ENCODE measurements at regions not wholly inside any gene's neighbourhood (a gene's known extent, or its start where the extent isn't known, plus 50 kb on each side); places are given as distances from the start of the nearest gene placed in this dataset.
A peak's percentile ranks its signal among the peaks of the same experiment; 100 is the strongest.
"Not testable (repeated sequence)": the region's sequence is repeated elsewhere in the genome, so short reads cannot be mapped to it uniquely, and the experiment has no call there.

- no peak for DNase-seq
Observed at GRCh38 chr4:141541851-141542250, 94.5 kb upstream of the IL15 start.

DNA sequence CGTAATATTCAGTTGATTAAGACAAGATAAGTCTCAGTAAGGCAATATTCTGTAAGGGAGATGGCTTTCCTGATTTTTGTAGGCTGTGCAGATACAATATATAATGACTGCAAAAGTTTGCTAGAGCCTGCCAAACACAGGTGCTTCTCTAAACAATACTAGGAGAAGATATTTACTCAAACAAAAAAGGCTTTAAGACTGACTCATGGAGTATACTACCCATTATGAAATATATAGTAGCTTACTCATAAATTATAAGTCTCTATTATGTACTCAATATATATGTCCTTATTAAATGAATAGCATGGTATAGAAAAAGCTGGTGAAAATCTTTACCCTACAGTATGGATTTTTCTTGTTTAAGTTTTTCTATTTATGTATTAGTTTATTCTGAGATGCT, 93.2 kb upstream of the IL15 start:
- no peak for DNase-seq

- DNase-seq: no peak
Observed at GRCh38 chr4:141543706-141544105, 92.7 kb upstream of the IL15 start.

DNA sequence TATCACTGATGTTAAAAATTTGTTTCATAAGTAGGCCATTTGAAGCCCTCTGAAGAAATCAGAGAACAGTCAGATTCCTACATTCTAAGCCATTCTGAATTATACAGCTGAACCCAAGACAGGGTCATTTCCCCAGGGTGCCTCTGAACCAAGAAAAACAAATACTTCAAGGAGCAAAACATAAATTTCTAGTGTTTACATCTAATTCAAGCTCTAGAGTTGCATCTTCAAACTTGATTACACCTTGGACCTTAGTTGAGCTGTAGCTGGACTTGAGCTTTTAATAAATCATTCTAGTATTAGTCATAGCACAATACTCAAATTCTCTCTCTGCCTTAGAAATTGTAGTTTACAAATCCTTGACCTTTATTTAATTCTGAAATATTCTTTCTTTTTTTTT, 87.6 kb upstream of the IL15 start:
- no peak for DNase-seq

DNA sequence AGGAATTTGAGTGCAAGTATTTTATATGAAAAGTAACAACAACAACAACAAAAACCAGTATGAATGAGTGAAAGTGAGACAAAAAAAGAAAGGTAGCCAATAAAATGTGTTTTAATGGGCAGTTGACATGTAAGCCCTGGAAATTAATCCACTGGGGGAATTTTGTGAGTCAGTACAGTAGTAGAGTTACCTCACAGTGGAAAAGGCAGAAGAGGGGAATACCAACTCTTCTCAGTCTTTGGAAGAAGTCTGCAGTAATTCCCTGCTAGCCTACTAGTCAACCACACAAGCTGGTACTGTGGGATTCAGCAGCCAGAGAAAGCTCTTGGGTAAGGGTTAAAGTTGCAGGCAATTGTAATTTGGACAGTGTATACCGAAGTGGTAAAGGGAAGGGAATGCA, 76.3 kb upstream of the IL15 start:
- DNase-seq: no peak

DNA sequence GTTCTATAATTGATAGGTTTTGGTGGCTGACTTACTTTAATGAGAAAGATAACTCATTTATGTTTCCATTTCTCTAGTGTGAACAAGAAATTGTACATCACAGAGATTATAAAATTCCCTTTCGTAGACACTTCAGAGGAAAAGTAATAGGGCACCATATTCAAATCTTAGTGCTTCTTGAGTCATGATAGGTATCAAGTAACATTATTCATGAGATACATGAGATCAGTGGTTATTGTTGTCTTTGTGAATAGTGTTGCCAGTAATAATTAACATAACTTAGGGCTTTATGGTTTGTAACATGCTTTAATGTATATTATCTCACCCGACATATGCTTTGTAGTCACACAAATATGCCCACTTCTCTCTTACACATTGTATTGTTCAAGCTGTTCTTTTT, 73.7 kb upstream of the IL15 start:
- DNase-seq: no peak

- DNase-seq: peak; percentile 55
Observed at GRCh38 chr4:141563723-141564122, 72.7 kb upstream of the IL15 start.

- not testable (repeated sequence) for DNase-seq
Observed at GRCh38 chr4:141564961-141565360, 71.4 kb upstream of the IL15 start.

GRCh38 chr4:141565379-141566089, 70.8 kb upstream of the IL15 start:
- DNase-seq: no peak

DNA sequence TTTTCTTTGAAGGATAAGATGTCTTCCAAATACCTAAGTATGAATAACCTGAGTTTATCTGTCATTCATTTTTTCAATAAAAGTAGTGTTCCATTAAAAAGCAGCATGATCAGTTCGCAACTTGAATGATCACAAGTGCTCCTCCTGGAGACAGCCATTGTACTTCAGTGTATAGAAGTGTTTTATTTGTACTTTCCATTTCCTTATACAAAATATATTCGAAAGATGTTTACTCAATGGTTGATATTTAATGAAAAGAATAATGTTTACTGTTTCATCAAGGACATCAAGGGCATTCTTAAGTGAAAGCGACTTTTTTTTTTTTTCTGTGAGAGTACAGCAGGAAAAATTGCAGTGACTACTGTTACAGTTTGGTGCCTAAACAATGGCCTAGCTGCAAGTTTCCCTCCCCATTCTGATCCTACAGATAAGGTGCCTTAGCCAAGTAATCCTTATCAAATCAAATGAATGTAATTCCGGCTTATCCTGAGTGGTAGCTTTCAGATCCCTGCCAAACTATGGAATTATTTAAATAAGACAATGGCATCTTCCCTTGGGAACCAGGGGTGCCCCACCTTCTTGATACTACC, 69.0 kb upstream of the IL15 start:
- no peak for DNase-seq

- DNase-seq: peak; percentile 76
Observed at GRCh38 chr4:141569141-141569540, 67.2 kb upstream of the IL15 start.

- no peak for DNase-seq
Observed at GRCh38 chr4:141570290-141570689, 66.1 kb upstream of the IL15 start.

- peak; percentile 56 for DNase-seq
Observed at GRCh38 chr4:141571362-141571761, 65.0 kb upstream of the IL15 start.

- DNase-seq: no peak
Observed at GRCh38 chr4:141571793-141572192, 64.6 kb upstream of the IL15 start.

GRCh38 chr4:141573678-141574077, 62.7 kb upstream of the IL15 start:
- no peak for DNase-seq

DNA sequence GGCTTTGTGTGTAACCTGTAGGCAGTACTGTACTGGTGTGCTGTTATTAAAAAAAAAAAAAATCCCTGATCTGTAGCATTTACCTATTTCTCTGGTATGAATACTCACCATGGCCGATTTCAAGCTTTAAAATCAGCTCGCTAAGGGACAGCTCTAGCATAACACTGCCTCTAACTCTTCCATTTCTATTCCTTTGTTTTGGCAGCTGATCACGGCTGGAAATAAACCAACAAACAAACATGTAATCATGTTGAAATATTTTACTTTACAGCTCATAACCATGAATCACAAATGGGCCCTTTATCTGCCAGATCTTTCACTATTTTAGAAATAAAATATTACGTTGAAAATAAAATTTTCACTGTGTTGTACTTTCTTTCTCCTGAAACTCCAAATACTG, 60.5 kb upstream of the IL15 start:
- DNase-seq: no peak

- no peak for DNase-seq
Observed at GRCh38 chr4:141576585-141577110, 59.7 kb upstream of the IL15 start.

DNA sequence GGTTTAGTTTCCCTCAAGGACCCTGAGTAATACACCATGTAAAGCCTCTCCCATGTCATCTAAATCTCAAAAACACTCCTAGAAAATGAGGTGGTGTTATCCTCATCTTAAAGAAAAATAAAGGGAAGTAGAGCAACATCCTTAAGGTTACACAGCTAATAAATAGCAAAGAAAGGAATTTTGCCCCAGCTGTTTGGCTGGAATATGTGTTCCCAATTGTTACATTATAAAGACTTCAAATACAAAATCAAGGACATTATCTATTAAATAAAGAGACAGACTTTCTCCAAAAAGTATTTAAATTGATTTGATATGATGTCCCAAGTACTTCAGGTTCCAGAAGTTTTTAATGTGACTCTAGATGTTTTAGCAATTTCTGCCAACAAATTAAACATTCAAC, 57.9 kb upstream of the IL15 start:
- no peak for DNase-seq

GRCh38 chr4:141580523-141580922, 55.9 kb upstream of the IL15 start:
- DNase-seq: peak; percentile 15
